ENCODE measurements at regions not wholly inside any gene's neighbourhood (a gene's known extent, or its start where the extent isn't known, plus 50 kb on each side); places are given as distances from the start of the nearest gene placed in this dataset.

DNA sequence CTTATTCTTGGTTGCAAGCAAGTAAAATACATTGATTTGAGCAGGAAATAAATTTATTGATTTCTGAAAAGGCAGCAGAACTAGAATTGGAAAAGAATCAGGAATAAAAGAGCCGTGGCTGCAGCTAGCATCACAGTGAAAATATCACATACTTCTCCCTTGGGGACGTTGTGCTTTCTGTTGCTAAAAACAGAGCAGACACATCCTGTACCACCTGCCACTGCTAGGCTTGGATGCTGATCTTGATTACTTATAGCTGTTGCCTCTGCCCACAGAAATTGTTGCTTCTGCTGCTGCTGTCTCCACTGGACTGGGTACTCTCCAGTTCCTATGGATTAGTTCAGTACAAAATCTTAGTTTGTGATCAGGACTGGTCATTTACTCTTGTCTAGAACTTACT lies 283.8 kb downstream of the C3orf38 start:
- no peak overlapping the region for H3K9ac ChIP-seq (ENCODE audit: insufficient read depth in 1 of 2, low read length in 2 of 2)
- DNase-seq (peak in 2 of 3 donors; percentile 5 to 6), ATAC-seq (ENCODE audit: insufficient read depth, low FRiP score) (no peak)
- no peaks in the 10 kb centered on the region for H3K27me3 ChIP-seq (ENCODE audit: control insufficient read depth in 3 of 3, insufficient read depth in 3 of 3, low read length in 2 of 3)
- H3K27ac ChIP-seq (ENCODE audit: low read depth in 1 of 2, low read length in 1 of 2), result no peak overlapping the region
- 31 to 38% methylated on average over 2 of the region's 2 CpGs for WGBS, 2 donors
- H3K36me3 ChIP-seq (ENCODE audit: control insufficient read depth in 4 of 4, insufficient read depth in 4 of 4, low read length in 4 of 4), result no peaks in the 10 kb centered on the region
- no peaks in the 10 kb centered on the region for H3K9me3 ChIP-seq (ENCODE audit: control insufficient read depth in 4 of 4, insufficient read depth in 3 of 4, low read length in 3 of 4)
- H3K4me1 ChIP-seq (ENCODE audit: control insufficient read depth in 5 of 5, insufficient read depth in 5 of 5, low read length in 5 of 5), result no peaks in the 10 kb centered on the region
- TF ChIP-seq, protein P1, sequence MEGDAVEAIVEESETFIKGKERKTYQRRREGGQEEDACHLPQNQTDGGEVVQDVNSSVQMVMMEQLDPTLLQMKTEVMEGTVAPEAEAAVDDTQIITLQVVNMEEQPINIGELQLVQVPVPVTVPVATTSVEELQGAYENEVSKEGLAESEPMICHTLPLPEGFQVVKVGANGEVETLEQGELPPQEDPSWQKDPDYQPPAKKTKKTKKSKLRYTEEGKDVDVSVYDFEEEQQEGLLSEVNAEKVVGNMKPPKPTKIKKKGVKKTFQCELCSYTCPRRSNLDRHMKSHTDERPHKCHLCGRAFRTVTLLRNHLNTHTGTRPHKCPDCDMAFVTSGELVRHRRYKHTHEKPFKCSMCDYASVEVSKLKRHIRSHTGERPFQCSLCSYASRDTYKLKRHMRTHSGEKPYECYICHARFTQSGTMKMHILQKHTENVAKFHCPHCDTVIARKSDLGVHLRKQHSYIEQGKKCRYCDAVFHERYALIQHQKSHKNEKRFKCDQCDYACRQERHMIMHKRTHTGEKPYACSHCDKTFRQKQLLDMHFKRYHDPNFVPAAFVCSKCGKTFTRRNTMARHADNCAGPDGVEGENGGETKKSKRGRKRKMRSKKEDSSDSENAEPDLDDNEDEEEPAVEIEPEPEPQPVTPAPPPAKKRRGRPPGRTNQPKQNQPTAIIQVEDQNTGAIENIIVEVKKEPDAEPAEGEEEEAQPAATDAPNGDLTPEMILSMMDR (IDR thresholded peaks at IDR 0.05; ENCODE audit: control extremely low read depth, extremely low read depth), result no peak
- no peak overlapping the region for H3K4me3 ChIP-seq

DNA sequence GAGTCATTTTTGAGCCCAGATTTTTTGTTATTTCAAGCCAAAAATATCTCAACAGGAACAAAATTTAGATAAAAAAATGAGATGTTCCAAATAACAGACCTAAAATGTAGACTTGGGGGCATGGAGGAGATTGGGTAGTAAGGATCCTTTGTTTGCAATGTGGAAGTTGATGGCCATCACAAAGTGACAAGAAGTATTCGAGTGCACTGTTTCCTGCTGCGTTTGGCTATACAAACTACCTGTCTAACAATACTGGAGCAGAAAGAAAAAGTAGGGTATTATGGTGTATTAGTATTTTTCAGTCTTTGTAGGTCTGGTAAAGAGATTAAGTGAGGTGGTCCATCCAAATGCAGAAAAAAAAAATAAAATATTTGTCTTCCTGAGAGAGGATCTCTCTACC lies 284.2 kb downstream of the C3orf38 start:
- ATAC-seq (ENCODE audit: insufficient read depth, low FRiP score), result no peak
- H3K36me3 ChIP-seq (ENCODE audit: control insufficient read depth in 4 of 4, insufficient read depth in 4 of 4, low read length in 4 of 4), result no peaks in the 10 kb centered on the region

DNA sequence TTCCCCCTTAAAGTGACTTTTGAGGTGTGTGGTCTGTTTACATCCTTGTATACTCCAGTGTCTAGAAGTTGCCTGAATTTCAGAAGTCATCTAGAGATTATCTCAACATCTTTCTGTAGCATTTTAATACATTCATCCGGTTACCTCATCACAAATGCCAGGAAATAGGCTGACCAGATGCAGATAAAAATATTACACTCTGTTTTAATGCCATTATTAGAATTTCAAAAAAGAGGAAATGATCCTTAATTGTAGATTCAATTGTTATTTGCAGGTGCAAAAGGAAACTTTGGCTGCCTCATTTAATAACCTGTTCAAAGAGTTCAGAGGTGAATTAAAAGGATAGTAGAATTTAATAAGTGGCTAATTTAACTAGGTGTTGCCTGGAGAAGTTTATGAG lies 290.9 kb downstream of the C3orf38 start:
- H3K36me3 ChIP-seq (ENCODE audit: control insufficient read depth in 4 of 4, insufficient read depth in 4 of 4, low read length in 4 of 4), result no peaks in the 10 kb centered on the region
- 26 to 42% methylated on average over 1 of the region's 1 CpG for WGBS, 2 donors
- no peak overlapping the region for H3K9ac ChIP-seq (ENCODE audit: insufficient read depth in 1 of 2, low read length in 2 of 2)
- no peaks in the 10 kb centered on the region for H3K9me3 ChIP-seq (ENCODE audit: control insufficient read depth in 4 of 4, insufficient read depth in 3 of 4, low read length in 3 of 4)
- TF ChIP-seq, protein P1 (IDR thresholded peaks at IDR 0.05; ENCODE audit: control extremely low read depth, extremely low read depth), result no peak
- no peak overlapping the region for H3K27ac ChIP-seq (ENCODE audit: low read depth in 1 of 2, low read length in 1 of 2)
- H3K4me1 ChIP-seq (ENCODE audit: control insufficient read depth in 5 of 5, insufficient read depth in 5 of 5, low read length in 5 of 5), result no peaks in the 10 kb centered on the region
- H3K27me3 ChIP-seq (ENCODE audit: control insufficient read depth in 3 of 3, insufficient read depth in 3 of 3, low read length in 2 of 3), result no peaks in the 10 kb centered on the region
- DNase-seq, result peak in 2 of 3 donors; percentile 6 to 7
- H3K4me3 ChIP-seq, result no peak overlapping the region
- no peak for ATAC-seq (ENCODE audit: insufficient read depth, low FRiP score)

More for the DNA sequence above, 284.2 kb downstream of the C3orf38 start:
- no peak for DNase-seq
- WGBS, 2 donors, result 61 to 74% methylated on average over 2 of the region's 2 CpGs
- Histone ChIP-seq H3K9me3 (ENCODE audit: control insufficient read depth in 4 of 4, insufficient read depth in 3 of 4, low read length in 3 of 4) (no peaks in the 10 kb centered on the region), H3K27ac (ENCODE audit: low read depth in 1 of 2, low read length in 1 of 2) (no peak overlapping the region), H3K27me3 (ENCODE audit: control insufficient read depth in 3 of 3, insufficient read depth in 3 of 3, low read length in 2 of 3) (no peaks in the 10 kb centered on the region), H3K9ac (ENCODE audit: insufficient read depth in 1 of 2, low read length in 2 of 2) (no peak overlapping the region), H3K4me3 (no peak overlapping the region), H3K4me1 (ENCODE audit: control insufficient read depth in 5 of 5, insufficient read depth in 5 of 5, low read length in 5 of 5) (no peaks in the 10 kb centered on the region)
- TF ChIP-seq, protein P1 (IDR thresholded peaks at IDR 0.05; ENCODE audit: control extremely low read depth, extremely low read depth), result no peak

DNA sequence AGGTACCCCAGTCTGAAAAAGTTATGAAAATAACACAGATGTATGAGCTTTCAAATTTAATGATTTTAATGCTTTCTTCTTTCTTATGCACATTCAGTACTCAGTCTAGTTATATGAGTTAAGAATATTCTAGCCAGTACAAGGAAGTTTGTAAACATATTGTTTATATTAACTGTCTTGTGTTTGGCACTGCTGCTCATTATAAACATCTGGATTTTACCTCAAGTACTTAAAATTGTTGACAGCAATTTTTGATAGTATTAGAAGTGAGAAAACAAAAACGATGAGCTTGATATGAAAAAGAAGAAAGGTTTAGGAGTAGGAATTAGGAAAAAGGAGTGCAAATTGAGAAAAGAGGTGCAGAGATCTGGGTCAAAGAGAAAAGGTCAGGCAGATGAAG lies 293.3 kb downstream of the C3orf38 start:
- TF ChIP-seq, protein P1 (IDR thresholded peaks at IDR 0.05; ENCODE audit: control extremely low read depth, extremely low read depth), result no peak
- peak in 2 of 3 donors; percentile 37 to 47 for DNase-seq
- Histone ChIP-seq H3K36me3 (ENCODE audit: control insufficient read depth in 4 of 4, insufficient read depth in 4 of 4, low read length in 4 of 4) (no peaks in the 10 kb centered on the region), H3K27ac (ENCODE audit: low read depth in 1 of 2, low read length in 1 of 2) (no peak overlapping the region), H3K4me1 (ENCODE audit: control insufficient read depth in 5 of 5, insufficient read depth in 5 of 5, low read length in 5 of 5) (no peaks in the 10 kb centered on the region), H3K9ac (ENCODE audit: insufficient read depth in 1 of 2, low read length in 2 of 2) (no peak overlapping the region), H3K4me3 (no peak overlapping the region), H3K27me3 (ENCODE audit: control insufficient read depth in 3 of 3, insufficient read depth in 3 of 3, low read length in 2 of 3) (no peaks in the 10 kb centered on the region), H3K9me3 (ENCODE audit: control insufficient read depth in 4 of 4, insufficient read depth in 3 of 4, low read length in 3 of 4) (no peaks in the 10 kb centered on the region)
- WGBS, 2 donors, result 42 to 67% methylated on average over 1 of the region's 1 CpG
- no peak for ATAC-seq (ENCODE audit: insufficient read depth, low FRiP score)

All from lung (tissue), 11 donors.